Activated naive CD4-positive, alpha-beta T cell treated with anti-CD3 and anti-CD28 coated beads, Interleukin-2, amount 50 U/mL, for 16 hours (primary cell): ENCODE measurements at regions not wholly inside any gene's neighbourhood (a gene's known extent, or its start where the extent isn't known, plus 50 kb on each side); places are given as distances from the start of the nearest gene placed in this dataset.
A peak's percentile ranks its signal among the peaks of the same experiment; 100 is the strongest.

Experiments used
- DNase-seq: peaks from one replicate; pipeline ENCODE4 v3.0.0-alpha.2; 2020

DNA sequence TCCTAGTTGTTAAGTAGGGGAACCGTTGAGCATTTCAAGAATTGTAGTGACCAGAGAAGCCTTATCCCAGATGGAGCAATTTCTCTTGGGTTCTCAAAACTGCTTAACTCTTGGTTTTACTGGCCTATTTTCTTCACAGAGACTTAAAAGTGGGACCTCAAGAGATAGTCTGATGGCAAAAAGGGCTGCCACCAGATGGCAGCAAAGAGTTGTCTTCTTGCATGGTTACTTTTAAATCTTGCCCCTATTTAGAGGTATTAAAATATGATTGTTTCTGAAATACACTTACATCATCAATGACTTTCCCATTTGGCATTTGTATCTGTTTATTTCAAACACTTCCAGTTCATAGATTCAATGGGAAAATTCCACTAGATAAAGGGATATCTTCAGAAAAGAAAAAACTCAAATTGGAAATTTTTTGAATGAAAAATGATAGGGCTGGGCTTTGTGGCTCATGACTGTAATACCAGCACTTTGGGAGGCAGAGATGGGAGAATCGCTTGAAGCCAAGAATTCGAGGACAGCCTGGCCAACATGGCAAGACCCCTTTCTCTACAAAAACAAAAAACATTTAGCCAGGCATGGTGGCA lies 69.9 kb upstream of the CNTN1 start:
- peak; percentile 16 for DNase-seq

DNA sequence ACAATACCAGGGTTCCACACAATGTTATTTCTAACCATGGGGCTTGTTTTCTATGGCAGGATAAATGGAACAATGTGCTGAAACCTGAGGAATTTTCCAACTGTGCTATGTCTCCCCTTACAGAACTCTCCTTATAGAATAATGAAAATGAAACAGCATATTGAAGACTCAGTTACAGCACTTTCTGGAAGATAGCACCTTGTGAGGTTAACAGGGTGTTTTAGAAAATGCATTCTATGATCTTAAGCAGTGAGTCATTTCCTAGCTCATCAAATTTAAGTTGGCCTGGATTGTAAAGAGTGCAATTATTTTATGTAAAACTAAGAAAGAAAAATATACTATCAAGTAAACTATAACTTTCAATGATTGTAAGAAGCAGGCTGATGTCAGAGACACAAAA lies 60.1 kb upstream of the CNTN1 start:
- DNase-seq = no peak

DNA sequence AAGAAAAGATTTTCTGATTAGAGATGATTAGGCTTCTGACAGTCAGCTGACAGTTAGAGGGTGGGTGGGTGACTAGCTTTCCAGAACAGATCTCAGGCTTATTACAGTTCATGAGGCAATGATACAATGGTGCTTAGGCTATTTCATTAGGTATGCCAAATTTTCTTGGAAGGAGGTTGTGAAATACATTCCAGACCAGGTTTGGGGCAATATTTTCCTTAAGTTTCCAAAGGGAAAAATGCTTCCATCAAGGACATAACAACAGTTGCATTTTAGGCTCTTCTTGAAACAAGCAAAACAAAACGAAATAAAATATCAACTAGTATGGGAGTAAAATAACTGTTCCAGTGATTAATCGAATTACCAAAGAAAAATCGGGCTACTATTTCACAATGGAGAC lies 59.3 kb upstream of the CNTN1 start:
- DNase-seq = no peak

DNA sequence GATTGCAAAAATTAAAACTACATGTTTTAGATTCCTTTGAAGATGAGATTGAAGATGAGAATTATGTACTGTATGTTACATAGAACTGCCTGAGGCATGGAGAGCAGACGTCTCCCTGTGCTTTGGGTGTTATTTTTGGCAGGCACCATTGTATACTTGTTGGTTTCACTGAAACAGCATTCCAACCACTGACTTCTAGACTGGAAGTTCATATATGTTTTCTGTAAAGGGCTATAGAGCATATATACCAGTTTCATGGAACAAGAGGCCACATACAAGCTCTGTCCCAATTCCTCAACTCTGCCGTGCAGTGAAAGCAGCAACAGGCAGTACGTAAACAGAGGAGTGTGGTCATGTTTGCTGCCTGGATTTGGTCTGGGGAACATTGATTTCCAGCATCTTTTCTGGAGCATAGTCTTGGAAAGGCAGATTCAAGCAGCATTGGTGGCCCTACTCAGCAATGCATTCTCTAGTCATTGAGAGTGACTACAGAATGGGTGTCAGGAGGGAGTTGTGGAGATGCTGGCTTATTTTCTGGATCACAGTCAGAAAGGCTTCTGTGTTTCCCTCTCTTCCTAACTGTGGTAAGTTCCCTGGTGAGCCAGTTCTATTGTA lies 57.6 kb upstream of the CNTN1 start:
- no peak for DNase-seq

DNA sequence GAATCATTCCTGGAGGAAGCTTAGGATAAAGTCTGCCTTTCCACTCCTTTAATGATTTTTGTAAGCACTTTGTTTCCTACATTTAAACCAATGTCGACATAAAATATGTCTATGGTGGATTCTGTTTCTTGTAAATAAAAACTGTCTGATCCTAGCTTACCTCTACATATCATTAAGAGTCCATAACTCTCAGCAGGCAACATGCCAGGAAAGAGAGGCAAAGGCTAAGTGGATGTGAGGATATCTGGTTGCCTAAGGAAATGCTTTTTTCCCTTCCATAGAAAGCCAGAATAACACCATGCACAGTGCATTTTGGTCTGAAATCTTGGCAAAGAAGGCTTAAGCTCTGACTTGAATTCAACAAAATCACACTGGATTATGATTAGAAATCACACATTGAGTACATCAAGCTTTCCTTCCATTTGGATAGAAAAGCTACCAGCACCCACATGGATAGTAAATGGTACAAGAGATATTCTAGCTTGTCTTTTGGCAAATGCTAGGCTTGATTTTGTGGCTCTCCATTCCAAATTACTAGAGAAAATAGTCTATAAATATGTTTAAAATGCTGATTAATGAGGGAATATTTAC lies 57.0 kb upstream of the CNTN1 start:
- DNase-seq = no peak
